HG02840 (cell line): ENCODE measurements at regions not wholly inside any gene's neighbourhood (a gene's known extent, or its start where the extent isn't known, plus 50 kb on each side); places are given as distances from the start of the nearest gene placed in this dataset.
A peak's percentile ranks its signal among the peaks of the same experiment; 100 is the strongest.
"Not testable (repeated sequence)": the region's sequence is repeated elsewhere in the genome, so short reads cannot be mapped to it uniquely, and the experiment has no call there.

Experiments
- ATAC-seq: cut with Tn5 transposase; IDR thresholded peaks from one replicate; pipeline ENCODE4 v1.9.1; 2021; ENCODE audit warnings: mild to moderate bottlenecking, moderate library complexity, moderate number of reproducible peaks; ENCODE audit not compliant: unreplicated experiment, low FRiP score

DNA sequence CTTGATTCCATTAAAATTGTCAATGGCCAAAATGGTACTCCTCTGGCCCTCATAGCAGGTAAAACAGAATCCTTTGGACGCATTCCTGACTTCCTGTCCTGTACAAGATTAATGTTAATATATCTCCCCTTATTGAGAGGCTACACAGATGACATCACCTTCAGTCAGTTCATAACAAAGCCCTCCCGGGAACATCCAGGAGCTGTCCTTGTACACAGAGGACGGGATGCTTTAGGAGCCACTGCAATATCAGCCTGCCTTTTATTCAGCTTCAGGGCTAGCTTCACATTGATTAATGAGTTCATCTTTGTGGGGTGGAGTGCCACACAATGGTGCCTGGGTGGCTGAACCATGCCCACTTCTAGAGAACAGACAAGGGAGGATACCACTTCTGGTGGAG, 235.1 kb downstream of the NRIP1 start:
- no peak for ATAC-seq

DNA sequence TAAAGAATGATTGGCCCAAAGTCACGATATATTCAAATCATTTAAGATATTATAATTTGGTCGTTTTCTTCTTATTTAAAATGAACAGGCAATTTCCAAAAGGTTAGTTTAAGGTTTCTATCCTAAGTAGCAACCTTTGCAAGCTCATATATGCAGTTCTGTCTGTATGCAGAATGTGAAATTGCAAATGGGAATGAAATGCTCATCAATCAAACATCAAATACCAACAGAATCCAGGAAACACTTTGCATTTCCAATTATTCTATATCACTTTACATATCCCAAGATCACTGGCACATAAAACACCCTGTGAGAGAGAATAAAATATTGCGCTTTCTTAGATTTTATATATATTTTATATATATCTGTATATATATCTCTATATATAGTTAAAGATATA, 237.3 kb downstream of the NRIP1 start:
- no peak for ATAC-seq

DNA sequence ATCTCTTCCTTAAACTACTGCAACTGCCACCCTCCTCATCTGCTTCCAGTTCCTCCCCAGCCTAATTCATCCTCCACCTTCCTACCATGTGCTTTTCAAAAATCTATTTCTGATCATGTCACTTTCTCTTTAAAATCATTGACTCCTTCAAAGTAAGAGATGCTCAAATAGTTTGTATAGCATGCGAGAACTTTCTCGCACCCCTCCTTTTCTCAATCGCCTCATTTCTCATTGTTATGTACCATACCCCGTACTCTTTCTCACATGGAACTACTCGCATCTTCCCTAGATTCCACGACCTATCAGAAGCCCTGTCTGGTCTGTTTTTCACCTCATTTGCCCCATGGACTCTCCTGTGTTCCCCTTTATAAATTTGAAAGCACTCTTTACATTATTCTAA, 238.2 kb downstream of the NRIP1 start:
- ATAC-seq, result no peak

DNA sequence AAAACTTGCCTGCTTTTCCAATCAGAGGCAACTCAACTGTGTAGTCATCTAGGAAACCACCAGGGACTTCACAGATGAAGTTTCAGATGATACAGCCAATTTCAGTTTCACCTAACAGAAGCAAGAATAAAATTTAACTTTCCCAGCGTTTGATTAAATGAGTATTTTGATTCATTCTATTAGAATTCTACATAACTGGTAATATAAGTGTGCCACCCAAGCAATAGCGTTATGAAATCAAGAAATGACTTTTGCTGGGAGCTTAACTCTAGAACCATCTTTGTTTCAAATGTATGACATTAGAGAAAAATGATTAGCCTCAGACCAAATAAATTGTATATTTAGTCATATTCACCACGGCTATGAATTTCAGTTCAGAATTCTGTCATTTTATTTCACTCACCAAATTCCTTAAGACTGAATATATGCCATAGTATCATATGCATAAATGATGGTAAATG, 239.3 kb downstream of the NRIP1 start:
- no peak for ATAC-seq

DNA sequence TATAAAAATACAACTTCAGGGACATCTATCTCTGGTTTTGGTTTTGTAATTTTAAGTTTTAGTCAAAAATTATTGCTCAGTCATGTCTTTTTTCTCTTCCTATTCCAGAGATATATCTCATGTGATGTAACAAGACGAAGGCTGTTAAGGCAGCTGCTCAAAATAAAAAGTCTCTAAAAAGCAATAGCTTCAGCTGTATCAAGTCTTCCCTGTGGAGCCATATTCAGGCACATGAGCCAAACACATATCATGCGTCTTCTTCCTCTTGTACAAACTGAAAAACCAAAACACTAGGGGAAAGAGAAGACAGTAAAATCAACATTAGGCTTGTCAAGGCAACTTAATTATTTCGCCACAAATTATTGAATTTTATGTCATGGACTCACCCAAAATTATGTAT, 240.7 kb downstream of the NRIP1 start:
- no peak for ATAC-seq

DNA sequence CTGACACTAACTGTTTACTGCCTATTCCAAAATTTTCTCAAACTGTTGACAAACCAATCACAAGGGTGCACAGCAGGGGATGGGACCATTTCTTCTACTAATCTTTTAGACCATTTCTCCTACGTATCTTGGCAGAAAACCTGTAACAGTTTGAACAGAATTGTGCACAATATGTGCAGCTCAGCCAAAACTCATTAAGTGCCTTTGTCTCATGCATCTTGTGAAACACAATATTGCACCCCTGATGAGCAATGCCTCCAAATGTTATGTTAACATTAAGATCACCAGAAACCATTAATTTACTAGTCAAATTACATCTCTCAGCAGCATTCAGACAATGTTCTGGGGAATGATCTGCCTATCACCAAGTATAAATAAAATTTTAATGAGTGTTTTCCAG, 247.5 kb downstream of the NRIP1 start:
- no peak for ATAC-seq

DNA sequence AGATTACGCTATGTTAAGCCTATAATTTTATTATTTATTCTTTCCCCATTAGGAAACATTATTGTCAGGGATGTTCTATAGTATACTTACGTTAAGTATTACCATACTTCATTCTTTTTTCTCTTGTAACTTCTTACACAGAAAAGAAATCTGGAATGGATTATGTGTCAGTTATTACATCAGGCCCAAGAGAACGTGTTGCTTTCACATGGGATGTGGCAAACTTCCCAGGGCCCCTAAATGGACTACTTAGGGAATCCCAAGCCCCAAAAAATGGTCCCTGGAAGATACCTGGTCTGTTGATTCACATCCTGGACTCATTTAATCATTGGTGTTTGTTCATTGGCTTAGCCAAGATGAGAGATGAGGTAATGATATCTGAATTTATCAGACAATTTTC, 249.8 kb downstream of the NRIP1 start:
- ATAC-seq, result no peak

DNA sequence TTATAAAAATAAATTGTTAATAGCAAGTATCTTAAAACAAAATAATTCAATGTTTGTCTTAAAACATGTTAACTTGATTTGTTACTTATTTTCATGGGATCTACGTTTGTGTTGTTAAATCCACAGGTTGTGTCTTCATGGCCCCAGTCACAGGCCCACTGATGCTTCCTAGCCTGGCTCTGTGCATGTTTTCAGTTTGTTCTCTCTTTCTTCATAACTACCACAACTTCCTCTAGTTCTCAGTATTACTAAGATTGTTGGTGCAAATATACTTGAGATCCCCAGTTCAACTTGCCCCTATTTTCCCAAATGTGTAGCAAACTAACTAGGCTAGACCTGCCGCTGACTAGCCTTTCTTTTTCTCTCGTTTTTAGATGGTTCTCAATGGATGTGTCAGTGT, 250.5 kb downstream of the NRIP1 start:
- no peak for ATAC-seq

DNA sequence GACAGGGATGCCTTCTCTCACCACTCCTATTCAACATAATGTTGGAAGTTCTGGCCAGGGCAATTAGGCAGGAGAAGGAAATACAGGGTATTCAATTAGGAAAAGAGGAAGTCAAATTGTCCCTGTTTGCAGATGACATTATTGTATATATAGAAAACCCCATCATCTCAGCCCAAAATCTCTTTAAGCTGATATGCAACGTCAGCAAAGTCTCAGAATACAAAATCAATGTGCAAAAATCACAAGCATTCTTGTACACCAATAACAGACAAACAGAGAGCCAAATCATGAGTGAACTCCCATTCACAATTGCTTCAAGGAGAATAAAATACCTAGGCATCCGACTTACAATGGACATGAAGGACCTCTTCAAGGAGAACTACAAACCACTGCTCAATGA, 258.1 kb upstream of the SAMSN1 start:
- not testable (repeated sequence) for ATAC-seq

DNA sequence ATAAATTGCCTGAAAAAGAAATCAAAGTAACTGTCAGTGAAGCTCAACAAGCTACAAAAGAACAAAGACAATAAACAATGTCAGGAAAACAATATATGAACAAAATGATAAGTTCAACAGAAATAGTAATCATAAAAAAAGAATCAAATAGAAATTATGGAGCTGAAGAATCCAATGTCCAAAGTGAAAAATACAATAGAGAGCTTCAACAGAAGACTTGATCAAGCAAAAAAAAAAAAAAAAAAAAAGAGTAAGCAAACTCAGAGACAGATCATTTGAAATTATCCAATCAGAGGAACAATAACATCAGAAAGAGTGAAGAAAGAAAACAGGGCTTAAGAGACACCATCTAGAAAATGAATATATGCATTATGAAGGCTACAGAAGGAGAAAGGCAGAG, 251.4 kb upstream of the SAMSN1 start:
- no peak for ATAC-seq

DNA sequence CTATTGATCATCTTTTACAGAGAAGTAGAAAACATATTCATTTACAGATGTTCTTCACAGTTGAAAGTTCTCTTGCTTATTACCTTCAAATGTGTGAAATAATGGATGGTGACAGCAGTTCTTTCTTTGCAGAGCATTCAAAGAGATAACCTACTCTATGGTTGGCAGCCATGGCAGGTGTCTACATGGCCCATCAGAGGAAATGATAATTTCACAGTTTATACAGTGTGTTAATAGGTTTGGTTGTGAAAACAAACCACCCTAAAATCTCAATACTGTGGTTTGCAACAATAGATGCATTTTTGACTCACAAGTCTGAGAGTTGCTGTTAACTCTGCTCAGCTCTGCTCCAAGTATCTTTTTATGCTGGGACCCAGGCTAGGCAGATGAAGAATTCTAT, 241.2 kb upstream of the SAMSN1 start:
- no peak for ATAC-seq

DNA sequence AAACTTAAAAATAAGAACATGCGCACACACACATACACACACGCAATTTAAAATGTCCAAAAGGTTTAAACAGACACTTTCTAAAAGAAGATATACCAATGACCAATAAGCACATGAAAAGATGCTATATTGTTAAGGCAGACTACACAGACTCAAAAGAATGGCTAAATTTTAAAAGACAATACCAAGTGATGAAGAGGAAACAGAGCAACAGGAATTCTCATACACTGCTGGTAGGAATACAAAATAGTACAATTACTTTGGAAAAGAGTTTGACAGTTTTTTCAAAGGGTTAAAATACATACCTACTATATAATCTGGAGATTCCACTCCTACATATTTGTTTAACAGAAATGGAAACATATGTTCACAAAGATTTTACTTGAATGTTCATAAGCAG, 239.6 kb upstream of the SAMSN1 start:
- no peak for ATAC-seq

DNA sequence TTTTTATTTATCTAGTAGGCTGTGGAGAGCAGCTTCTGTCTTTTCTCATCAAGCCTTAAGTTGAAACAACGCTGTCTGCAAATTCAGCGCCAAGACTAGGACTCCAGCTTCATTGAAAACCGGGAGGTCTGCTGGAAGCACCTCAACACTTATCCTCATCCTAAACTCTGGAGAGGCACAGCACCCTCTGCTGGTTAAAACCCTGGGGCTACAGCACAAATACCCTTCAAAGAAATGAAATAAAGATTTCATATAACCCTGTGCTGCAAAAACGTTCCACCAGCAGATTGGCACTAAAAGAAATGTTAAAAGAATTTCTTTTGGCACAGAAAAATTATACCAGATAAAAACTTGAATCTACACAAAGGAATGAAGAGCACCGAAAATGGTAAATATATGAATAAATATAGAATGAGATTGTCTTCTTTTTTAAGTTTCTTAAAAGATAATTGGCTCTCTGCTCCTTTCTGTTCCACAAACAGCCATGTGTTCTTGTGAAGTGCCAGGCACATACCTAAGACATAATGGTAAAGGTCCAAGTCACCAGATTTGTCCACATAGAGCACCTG, 227.7 kb upstream of the SAMSN1 start:
- no peak for ATAC-seq

DNA sequence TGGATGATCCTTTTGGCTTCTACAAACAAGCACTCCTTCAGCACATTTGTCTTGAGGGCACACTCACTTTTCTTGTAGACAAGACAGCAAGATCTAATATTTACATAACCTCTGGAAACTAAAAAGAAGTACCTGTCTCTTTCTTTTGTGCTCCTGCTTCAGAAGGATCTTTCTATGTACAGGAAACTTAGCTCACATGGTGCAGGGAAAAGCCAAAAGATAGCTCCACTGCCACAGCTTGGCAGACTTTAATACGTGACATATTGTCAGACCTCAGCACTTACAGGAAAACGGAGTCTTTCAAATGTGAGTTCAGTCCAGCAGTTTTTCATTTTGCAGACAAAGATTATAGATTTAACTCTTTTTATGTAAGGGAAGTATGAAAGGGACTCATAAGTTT, 225.5 kb upstream of the SAMSN1 start:
- ATAC-seq, result no peak

DNA sequence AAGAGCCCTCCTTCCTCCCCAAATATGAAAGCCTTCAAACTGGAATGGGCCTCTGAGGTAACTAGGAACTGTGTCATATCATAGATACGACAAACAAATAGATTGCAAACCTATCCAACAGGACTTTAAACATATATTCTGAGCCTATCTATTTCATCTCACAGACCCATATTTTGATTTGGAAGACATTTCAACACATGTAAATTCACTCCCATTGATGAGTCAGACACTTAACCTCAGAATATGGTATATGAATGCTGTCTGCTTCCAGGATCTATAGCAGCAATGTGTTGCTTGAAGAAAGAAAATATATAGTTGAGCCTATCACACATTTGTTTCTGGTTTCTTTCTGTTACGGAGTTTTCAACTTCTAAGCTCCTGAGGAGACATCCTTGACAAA, 221.9 kb upstream of the SAMSN1 start:
- no peak for ATAC-seq

DNA sequence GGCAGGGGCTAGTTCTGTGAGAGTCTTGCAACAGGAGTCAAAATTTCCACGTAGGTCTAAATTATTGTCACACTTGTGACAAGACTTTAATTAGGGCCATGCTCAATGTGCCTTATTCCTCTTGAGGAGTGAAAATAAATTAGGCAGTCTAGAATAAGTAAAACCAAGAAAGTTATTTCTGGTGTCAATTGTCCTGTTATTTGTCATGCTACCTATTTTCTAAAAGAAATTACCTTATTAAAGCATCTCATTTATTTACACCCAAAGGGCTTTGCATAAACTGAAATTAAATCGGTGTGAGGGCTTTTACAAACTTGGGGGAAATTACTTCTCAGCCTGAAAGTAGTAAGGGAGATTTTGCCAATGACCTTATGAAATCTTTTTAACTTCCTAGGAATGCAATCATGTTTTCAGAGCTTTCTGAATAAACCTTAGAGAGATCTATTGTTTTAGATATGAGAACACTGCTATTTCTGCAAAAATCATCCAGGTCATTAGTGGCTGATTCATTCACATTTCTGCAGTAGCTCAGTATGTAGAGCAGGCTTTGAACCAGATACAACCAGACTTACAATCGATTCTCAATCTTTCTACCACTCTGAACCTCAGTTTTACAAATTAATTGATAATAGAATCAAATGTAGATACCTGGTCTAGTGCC, 221.2 kb upstream of the SAMSN1 start:
- no peak for ATAC-seq

DNA sequence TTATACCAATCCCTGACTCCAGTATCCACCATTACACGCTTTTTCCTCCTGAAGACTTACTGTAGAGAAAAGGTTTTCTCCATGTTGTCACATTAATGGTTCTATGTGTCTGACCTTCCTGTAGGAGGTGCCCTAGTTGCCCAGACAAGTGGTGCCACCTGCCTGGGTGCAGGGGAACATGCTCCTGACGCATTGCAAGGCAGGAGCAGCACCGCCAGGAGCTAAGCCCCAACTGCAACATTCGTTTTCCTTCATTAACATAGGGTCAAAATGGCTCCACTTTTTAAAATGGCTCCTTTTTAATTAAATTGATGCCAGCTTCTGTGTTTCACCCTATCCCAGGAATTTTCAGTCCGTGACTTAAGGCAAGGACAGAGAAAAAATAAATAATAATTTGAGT, 220.1 kb upstream of the SAMSN1 start:
- ATAC-seq, result no peak

DNA sequence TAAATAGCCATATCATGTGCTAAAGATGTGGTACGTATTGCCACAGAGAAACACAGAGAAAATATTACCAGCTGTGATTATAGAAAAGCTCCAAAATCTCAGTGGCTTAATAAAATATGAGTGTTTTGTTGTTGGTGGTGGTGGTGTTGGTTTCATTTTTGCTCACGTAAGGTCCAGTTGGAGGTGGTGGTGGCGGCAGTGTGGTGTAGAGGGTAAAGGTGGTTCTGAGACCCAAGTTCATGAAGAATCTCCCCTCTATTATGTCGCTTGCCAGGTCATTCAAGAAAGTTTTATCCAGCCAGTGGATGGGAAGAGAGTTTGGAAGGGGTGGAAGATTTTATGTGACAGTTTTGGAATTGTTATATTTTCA, 217.6 kb upstream of the SAMSN1 start:
- peak; percentile 15 for ATAC-seq

DNA sequence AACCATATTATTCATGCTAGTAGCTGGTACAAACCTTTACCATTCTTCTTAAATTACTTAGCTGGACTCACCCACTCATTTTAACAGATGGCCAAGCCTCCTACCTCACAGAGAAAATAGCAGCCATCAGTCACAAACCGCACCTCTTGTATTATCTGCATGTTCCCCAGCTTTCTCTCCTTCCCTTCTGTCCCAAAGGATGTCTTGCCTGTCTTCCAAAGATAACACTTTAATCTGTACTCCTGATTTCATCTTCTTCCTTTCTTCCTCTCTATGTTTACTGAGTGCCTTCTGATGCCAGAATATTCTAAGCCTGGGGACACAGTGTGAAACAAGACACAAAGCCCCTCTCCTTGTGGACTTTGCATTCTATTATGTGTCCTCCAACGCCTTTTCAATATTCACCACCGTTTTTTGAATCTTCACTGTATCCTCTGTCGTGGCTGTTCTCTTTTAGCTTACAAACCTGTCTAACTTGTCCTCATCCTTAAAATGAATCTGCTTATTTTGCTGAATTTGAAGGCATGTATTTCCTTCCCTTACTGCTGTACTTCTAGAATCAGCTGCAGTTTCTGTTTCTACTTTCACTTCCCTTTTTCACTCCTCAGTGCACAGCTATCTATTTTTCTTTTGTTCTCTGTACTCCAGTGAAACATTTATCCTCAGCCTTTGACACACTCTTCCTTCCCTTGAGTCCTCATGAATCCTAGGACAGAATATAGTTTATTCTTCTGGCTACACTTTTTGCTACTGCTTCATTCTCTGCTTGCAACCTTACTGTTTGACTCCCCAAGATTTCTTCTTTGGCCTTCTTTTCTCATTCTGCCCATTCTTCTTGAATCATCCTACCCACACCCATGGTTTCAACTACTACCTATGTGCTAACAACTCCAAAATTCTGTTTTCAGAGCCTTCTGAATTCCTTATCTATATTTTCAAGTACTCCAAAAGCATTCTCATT, 216.9 kb upstream of the SAMSN1 start:
- peak; percentile 94 for ATAC-seq

DNA sequence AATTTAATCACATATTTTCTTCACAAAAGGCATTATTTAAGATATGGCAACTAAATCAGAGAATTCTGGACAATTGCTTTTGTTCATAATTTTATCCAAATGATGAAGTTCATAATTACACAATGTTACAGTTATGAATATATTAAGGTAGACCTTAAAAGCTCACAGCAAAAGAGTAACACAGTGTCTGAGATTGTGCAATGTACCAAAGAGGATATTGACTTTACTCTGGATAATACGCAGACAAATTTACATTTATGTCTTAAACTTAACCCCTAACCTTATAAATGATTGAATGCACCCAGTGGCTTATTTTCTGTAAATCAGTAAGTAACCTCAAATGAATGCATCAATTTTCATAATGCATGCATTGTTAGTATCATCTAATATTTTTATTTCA, 216.2 kb upstream of the SAMSN1 start:
- no peak for ATAC-seq

DNA sequence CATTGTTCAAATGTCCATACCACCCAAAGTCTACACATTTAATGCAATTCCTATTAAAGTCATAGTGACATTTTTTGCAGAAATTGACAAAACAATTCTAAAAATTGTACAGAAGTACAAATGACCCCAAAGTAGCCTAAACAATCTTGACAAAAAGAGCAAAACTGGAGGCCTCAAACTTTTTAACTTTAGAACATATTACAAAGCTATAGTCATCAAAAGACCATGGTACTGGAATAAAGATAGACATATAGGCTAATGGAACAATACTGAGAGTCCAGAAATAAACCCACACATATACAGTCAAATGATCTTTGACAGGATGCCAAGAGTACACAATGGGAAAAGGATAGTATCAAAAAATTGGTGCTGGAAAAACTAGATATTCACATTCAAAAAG, 213.2 kb upstream of the SAMSN1 start:
- ATAC-seq, result no peak

DNA sequence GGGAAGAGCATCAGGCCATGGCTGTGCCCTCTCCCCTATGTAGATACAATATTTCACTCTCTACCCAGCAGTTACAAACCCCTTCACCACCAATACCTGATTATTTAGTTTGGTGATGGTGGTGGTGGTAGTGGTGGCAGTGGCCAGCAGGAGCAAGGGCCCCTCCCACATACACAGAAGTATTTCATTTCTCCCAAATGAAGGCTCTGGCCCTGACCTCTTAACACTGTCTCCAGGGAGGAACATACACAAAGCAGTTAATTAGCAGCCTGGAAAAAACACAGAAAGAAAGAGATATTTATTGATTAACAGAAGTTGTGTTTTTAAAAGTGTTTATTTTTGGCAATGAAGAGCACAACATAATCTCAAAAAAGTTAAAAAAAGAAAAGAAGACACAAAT, 212.7 kb upstream of the SAMSN1 start:
- no peak for ATAC-seq
